ENCODE measurements at regions not wholly inside any gene's neighbourhood (a gene's known extent, or its start where the extent isn't known, plus 50 kb on each side); places are given as distances from the start of the nearest gene placed in this dataset.
A peak's percentile ranks its signal among the peaks of the same experiment; 100 is the strongest.
"Not testable (repeated sequence)": the region's sequence is repeated elsewhere in the genome, so short reads cannot be mapped to it uniquely, and the experiment has no call there.

DNA sequence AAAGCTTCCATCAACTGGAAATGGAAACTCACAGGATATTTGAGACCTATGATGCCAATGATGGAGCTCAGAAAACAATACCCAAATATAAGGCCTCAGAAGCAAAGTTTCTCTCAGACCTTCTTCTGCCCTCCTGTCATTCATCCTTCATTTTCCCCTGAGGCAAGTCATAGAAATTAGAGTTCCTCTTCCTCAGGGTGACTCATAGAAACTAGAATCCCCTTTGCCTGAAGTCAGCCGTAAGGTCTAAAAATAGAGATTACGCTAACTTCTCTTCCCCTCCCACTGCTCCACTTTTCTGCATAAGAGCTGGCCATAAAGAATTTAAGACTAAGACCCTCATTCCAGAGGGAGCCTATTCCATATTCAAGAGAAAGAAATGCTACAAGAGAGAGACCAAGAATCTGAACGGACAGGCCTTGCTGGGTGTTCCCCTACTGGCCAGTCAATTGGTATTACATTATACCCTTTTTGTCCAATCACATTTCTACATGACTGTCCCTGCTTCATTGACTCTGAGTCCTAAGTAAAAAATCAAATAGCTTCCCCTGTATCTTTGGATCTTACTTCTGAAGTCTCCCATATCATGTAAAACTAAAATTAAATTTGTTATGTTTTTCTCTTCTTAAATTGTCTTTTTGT is 994.9 kb downstream of the ADGRL2 start:
- peak; percentile 58 to 69 (median 68) for DNase-seq

DNA sequence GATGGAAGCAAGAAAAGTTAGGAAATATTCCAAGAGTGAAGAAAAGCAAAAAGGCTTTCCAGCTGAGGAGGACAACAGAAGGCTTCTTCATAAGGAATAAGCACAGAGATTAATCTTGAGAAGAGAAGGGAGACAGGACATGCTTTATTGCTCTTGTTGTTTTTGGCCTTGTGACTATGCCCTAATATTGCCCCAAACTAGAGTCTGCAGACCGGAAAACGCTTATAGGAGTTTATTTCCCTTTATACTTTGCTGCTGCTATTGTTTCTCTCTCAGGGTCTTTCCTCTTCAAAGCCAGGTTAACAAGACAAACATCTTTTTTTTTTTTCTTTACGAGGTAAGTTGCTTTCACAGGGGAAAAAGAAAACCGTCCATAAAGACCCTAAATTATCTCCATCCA is 991.4 kb downstream of the ADGRL2 start:
- no peak for DNase-seq

DNA sequence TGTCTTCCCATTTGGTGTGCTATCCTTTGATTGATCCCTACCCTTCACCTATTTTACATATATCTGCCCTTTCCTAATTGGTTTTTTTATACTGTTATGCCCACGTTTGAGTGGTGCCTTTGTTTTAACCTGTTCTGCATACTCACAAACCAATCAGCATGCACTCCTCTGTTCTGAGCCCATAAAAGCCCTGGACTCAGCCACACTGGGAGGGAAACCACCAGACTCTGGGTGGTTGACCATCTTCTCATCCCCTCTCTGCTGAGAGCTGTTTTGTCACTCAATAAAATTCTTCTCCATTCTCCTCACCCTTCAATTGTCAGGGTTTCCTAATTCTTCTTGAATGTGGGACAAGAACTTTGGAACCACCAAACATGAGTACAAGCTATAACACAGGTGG is 989.8 kb downstream of the ADGRL2 start:
- no peak for DNase-seq

GRCh38 chr1:82788660-82789059 is 987.9 kb downstream of the ADGRL2 start:
- no peak for DNase-seq

DNA sequence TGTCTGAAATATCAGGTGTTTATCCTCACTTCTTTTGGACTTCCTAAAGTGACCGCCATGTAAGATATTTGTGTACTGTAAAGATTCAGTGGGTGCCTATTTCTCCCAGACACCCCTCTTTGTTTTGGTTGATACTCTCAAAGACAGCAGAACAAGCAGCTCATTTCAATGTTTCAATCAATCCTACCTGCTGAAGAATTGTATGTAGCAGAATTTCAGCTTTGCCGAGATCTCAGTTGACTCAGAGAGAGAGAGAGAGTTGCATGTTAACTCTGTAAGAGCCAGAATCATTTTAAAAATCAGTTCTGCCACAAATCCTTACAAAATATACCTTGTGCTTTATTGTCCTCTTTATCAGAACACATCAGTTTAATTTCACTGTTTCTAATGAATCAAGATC is 987.3 kb downstream of the ADGRL2 start:
- no peak for DNase-seq

DNA sequence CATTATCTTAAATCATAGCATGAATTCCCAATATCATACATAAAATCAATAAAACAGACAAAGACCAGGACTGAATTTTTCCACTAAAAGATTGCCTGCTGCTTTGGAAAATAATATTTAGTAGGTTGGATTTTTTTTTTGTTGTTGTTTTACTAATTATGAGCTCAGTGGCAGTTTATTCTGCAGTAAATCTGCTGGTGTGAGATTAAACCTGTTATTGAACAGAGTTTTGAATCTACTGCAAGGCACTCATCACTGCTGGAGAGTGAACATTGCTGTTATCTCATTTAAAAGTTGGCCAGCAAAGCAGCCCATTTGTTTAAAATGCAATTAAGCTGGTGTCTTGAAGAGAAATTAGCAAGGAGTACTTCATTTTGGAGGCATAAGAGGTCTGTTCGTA is 986.1 kb downstream of the ADGRL2 start:
- DNase-seq: no peak

DNA sequence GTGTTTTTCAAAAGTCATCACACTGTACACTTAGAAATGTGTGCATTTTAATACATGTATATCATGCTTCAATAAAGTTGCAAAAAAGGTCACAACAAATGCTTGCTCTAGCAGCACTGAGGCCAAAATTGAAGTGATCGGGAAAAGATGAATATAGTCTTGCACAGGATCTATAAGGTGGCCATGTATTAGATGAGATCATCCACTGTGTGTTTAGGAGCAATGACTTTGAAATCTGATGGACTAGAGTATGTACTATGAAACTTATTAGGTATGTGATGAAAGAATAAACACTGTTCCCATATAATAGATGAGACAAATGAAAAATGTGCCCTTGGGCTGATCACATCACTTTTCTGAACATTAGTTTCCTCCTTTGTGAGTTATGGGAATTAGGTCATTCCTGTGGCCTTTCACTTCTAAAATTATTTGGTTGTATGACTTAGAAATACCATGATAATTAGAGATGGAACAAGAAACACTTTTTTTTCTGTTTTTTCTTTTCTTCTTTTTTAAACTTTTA is 984.6 kb downstream of the ADGRL2 start:
- DNase-seq: no peak

DNA sequence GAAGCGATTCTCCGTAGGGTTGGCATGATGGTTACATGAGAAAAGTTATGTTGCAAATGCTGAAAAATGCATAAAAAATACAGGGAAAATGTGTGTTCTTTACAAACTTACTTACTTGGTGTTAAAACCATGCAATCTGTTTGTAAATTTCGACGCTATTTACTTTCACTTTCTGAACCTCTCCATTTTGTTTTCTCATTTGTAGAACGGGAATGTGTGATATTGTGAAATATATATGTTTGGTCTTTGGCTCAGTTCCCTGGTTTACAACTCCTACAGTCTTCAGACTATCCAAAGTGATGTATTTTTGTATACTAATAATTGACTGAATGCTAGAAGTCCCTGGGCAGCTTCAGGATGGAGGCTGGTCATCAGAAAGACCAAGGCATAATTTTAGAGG is 982.3 kb downstream of the ADGRL2 start:
- no peak for DNase-seq

DNA sequence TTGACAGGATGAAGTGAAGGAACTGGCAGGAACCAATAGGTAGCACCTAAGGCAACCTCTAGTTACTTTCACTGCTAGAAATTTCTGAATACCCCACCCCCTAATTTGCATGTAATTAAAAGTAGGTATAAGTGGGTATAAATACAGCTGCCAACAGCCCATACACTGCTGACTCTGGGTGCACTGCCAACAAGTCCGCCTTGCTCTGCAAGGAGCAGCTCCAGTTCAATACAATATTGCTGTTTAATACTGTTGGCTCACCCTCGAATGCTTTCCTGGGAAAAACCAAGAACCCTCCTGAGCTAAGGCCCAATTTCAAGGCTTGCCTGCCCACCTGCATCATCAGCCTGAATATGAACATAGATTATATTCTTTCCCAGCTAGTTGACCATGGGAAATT is 981.9 kb downstream of the ADGRL2 start:
- DNase-seq: no peak

GRCh38 chr1:82778612-82779011 is 977.9 kb downstream of the ADGRL2 start:
- DNase-seq: no peak

GRCh38 chr1:82777240-82777639 is 976.5 kb downstream of the ADGRL2 start:
- DNase-seq: no peak

DNA sequence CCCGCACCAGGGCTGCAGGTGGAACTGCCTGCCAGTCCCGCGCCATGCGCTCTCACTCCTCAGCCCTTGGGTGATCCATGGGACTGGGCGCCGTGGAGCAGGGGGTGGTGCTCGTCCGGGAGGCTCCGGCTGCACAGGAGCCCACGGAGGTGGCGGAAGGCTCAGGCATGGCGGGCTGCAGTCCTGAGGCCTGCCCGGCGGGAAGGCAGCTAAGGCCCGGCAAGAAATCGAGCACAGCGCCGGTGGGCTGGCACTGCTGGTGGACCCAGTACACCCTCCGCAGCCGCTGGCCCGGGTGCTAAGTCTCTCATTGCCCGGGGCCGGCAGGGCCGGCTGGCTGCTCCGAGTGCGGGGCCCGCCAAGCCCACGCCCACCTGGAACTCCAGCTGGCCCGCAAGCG is 976.0 kb downstream of the ADGRL2 start:
- not testable (repeated sequence) for DNase-seq

GRCh38 chr1:82775406-82776000 is 974.8 kb downstream of the ADGRL2 start:
- peak in 2 of 3 donors; percentile 2 to 18 for DNase-seq

DNA sequence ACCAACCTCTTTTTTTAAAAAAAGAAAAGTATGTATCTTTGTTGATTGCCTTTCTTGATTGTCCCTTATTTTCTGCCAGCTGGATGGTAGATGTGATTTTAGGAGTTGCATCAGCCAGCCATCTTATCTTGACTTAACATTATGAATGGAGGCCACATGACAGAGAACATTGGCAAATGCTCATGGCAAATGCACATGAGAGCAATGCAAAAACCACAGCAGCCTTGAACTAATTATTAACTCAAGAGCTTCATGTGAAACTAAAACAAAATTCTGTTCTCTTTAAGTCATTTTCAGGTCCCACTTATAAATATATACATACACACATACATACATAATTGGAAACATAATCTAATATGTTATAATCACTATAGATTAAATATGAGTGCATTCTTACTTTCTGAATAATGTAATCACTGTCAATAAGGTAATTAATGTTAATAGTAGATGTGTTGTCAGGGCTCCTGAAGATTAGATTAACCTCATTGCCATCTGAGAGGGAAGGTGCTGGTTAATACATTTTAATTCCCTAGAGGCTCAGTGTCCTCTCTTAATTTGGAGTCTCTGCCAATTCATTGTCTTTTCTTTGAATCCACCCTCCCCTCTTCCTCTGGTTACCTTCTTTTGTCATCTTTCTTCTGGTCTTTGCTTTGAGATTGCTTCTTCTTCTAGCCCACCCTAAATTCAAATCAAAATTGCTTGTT is 962.2 kb downstream of the ADGRL2 start:
- DNase-seq: no peak

- no peak for DNase-seq
Measured at GRCh38 chr1:82759035-82759434, 958.3 kb downstream of the ADGRL2 start.

DNA sequence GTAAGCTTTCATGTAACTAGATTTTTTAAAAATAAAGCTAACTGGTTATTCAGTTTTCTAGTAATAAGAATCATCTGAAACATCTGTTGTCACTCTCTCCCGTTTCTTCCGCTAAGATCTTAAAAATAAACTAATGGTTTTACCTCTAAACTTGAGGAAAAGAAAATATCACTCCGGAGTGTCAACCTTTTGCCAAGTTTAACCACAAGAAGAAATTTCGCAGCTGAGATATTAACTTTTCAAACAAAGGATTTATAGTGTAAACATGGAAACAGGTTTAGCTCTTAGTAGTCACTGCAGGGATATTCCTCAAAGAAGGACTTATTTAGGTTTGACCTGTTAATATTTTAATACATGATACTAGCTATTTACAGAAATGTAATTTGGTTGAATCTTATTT is 954.9 kb downstream of the ADGRL2 start:
- DNase-seq: no peak

DNA sequence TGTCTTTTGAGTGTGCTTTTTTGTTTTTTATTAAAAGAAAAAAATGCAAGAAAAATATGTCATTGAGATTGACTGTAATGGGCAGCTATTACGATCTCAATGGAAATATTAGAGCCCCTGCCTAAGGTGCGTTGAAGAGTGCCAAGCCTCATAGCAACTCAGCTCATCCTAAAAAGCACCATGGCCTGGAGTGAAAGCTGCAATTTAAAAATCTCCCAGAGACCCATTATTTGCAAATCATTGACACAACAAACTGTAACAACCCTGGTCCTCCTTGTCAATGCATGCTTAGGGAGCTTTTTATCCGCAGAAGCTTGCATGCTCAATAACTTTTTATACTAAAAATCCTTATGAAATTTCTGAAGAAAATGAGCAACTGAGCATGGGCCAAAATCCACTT is 954.5 kb downstream of the ADGRL2 start:
- DNase-seq: no peak

DNA sequence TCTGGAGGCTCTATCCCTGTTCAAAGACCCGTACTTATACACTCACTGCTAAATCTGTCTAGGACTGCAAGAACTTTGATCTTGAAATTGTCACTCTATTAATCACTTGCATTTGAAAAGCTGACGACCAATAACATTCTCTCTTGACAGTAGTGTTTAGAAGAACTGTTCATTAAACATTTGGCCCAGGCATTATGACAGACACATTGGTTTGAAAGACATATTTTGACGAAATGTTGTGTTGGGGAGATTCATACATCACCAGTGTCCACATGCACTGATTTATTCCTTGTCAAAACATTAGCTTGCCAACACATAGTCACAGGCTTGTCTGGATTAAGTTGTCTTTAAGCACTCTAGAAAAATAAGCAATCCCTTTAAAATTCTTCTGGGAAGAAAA is 951.3 kb downstream of the ADGRL2 start:
- no peak for DNase-seq

- no peak for DNase-seq
Measured at GRCh38 chr1:82733645-82734044, 932.9 kb downstream of the ADGRL2 start.

GRCh38 chr1:82731216-82731615 is 930.5 kb downstream of the ADGRL2 start:
- no peak for DNase-seq

DNA sequence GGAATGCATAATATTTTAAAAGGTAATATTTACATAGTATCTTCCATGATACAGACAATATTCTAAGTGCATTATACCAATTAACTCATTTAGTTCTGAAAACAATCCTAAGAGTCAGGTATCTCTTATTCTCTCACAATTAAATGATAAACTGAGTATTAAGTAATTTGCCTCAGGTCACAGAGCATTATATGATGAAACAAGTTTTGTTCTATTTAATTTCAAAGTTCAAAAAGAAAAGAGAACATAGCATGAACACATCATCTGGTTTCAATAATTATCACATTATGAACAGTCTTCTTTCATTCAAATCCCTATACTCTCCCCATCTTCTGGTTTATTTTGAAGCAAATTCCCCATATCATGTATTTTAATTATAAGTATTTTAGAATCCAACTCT is 927.5 kb downstream of the ADGRL2 start:
- DNase-seq: no peak

DNA sequence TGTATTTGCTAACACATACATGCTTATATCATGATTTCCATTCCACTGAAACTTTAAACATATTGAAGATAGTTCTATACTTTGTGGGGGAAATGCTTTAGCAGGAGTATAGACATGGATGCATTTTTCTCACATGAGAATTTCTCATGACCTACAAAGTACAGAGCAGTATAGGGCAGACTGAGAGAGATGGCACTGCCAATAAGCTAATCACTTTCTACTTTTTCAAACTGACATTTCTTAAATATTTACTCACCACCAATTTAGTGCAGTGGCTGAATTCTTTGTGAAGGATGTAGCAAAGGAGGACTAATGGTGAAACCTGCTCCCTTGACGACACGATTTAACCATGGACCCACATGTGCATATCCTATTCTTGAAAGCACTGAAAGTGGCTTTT is 923.5 kb downstream of the ADGRL2 start:
- no peak for DNase-seq

DNA sequence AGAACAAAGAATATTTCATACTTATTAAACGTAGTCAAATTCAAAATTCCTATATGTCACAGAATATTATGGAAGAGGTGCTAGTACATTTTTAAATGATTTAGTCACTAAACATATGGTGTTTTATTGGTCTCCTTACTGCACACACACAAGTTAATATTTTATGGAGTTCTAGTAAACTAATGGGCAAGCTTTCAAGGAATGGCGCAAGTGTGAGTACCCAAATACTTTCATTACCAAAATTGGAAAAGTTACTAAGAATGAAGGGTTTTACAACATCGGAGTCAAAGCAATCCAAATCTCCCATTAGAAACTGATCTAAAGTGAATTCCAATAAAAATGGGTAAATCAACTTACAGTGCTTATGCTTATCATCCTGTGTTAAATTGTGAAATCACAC is 921.9 kb downstream of the ADGRL2 start:
- DNase-seq: no peak

DNA sequence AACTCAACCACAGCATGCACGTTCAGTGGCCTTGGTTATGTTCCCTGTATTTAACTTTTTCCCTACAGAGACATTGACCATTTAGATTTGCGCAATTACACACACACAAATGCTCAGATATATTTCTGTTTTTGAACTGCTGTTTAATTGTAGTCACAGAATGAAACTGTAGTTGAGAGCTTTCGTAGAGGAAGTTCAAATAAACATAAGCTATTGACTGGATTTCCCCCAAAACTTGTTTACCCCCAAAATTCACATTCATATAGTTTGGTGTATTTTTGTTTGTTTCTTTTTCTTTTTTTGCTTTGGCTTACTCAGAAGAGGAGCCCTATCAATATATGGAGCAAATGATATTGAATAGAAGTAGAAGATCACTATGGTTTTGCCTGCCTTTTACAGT is 921.0 kb downstream of the ADGRL2 start:
- no peak for DNase-seq

Data from suppressor macrophage treated with lipopolysaccharide for 1 hour (primary cell).